ENCODE measurements at regions not wholly inside any gene's neighbourhood (a gene's known extent, or its start where the extent isn't known, plus 50 kb on each side); places are given as distances from the start of the nearest gene placed in this dataset.
"Not testable (repeated sequence)": the region's sequence is repeated elsewhere in the genome, so short reads cannot be mapped to it uniquely, and the experiment has no call there.

DNA sequence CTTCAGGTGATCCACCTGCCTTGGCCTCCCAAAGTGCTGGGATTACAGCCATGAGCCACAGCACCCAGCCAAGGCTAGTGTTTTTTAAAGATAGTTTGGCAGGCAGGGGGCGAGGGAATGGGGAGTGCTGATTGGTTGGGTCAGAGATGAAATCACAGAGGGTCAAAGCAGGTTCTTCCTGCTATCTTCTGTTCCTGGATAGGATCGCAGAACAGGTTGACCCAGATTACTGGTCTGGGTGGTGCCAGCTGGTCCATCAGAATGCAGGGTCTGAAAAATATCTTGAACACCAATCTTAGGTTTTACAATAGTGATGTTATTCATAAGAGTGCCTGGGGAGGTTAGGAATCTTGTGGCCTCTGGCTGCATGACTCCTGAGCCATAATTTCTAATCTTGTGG is 272.2 kb downstream of the CD83 start:
- DNase-seq (ENCODE audit: low read depth in 2 of 2), result not testable (repeated sequence)

DNA sequence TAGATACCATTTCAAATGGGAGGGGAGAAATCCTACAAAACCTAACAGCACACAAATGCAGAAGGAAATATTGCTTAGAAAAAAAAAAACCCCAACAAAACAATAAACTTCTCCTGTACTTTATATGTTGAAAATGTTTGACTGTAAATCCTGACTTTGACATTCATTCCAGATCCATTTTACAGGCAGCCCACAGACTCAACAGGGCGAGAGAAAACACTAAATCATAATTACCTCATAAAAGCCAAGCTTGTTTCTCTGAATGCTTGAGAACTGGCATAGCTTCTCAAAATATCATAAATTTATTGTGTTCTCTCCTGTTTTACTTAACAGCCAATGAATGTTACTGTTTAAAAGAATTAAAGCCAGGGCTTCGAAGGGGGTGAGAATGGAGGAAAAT is 273.2 kb downstream of the CD83 start:
- DNase-seq (ENCODE audit: low read depth in 2 of 2), result no peak

DNA sequence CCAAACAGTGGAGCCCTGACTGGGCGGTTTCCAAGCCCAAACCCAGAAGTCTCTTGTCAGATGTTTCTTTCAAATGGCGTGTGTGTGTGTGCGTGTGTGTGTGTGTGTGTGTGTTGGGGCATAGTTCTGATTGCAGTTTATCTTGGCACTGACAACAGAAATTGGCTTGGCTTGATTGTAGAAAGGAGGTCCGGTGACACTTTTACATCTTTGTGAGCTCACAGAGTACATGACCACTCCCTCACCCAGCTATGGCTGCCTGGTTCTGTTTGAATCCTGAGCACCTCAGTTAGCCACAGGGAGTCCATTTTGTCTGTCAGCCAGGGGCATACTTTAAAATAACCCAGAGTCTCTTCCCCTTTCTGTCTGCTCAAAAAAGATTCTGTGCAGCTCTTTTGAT is 276.3 kb downstream of the CD83 start:
- DNase-seq (ENCODE audit: low read depth in 2 of 2), result no peak

DNA sequence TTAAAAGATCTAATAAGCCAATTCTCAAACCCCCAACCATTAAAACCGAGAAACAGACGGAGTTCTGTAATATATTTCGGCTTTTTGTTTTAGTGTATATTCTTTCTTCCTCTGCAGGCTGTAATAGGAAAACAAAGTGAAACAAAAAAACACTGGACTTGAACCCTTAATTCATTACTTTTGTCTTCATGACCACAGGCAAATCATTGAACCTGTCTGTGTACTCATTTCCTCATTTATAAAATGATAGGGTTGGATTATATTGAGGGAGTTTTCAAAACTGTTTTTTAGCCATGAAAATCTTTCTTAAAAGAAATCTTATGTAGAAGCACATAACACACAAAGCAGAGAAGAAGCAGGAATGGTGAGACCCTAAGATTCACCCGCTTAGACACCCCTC is 278.8 kb downstream of the CD83 start:
- DNase-seq (ENCODE audit: low read depth in 2 of 2), result no peak

DNA sequence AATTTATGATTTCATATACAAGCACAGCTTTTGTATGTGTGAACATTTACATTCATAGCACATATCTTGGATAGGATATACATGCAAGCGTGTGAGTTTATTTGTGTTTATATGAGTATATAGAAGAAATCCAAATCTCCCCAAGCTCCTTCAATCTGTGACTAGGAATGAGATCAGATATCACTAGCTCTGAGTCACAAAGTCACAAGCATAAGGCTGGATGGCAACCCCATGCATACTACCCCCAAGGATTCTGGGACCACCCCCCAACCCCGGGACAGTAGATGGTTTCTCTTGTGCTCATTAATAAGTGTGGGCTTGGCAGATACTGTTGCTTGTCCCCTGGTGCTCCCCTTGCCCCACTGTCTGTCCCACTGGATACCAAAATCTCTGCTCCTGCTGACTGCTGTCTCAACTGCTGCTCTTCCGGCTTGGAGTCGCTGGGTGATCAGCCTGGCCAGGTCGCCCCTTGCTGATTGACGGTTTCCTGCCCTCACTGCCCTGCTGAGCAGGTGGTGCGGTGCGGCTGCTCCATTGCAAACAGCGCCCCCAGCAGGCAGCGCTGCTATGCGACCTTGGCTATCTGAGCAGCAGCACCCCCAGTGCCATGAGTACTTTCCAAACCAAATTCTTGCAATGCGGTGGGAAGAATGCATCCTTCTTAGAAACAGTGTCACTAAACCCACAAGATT is 279.4 kb downstream of the CD83 start:
- no peak for DNase-seq (ENCODE audit: low read depth in 2 of 2)

DNA sequence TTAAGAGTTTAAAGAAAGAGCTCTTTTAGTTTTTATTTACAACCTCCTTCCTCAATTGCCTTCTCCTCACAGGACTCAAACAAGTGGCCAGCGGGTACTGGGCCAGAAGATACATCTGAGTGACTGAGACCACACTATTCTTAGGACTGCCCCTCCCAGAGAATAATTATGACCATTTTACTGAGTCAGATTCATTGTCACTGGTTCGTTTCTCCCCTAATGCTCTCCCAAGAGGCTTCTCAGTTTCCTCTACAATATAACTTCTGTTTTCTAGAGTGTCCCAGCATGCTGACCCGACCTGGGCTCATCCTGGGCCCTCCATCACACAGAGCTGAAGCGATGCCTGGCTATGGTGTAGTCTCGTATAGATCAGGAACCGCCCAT is 279.9 kb downstream of the CD83 start:
- no peak for DNase-seq (ENCODE audit: low read depth in 2 of 2)

DNA sequence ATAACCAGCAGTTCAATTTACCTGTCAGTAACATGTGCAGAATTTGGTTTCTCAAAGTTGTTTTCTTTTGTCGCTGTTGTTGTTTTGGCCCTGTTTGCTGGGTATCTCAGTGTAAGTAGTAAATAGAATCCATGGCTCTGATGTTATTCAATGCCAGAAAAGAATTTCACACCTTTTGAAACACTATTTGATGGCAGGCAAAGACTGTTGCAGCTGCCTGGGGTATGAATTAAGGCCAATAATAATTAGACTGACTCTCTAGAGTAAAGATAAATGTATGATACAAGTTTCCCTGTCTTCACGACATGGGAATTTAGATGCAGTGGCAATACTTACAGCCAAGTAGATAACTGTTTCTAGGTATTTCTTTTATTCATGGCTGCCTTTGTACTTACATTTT is 281.4 kb downstream of the CD83 start:
- no peak for DNase-seq (ENCODE audit: low read depth in 2 of 2)

DNA sequence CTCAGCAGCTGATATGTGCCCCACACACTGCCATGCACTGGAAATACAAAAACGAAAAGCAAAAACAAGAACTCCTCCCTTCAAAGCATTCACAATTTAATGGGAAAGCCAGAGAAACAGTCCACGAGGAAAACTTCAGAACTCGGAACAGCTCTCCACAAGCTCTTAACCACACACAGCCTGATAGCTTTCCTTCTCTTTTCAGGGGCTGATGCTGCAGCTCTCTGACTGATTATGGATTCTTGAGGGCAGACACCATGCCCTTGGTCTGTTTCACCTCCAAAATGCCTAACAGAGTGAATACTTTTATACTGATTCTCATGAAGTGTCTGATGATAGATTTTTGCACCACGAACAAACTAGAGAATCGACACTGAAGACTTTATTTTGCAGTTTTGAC is 282.1 kb downstream of the CD83 start:
- DNase-seq (ENCODE audit: low read depth in 2 of 2), result no peak

DNA sequence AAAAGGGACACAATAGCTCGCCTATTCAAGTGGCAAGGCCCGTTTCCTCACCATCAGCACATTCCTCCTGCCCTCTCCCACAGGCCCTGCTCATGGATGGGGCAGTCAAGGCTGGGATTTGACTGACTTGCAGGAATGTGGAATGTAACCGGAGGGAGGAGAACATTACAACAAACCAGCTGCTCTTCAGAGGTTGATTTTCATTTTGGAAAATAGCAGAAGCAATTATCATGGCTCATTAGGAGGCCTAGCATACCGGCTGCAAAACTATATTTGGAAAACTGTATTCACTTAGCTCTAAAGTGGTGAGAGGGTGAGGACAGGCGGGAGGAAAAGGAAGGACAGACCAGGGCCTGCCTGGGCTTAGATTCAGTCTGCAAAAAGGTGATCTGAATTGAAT is 283.7 kb downstream of the CD83 start:
- no peak for DNase-seq (ENCODE audit: low read depth in 2 of 2)

DNA sequence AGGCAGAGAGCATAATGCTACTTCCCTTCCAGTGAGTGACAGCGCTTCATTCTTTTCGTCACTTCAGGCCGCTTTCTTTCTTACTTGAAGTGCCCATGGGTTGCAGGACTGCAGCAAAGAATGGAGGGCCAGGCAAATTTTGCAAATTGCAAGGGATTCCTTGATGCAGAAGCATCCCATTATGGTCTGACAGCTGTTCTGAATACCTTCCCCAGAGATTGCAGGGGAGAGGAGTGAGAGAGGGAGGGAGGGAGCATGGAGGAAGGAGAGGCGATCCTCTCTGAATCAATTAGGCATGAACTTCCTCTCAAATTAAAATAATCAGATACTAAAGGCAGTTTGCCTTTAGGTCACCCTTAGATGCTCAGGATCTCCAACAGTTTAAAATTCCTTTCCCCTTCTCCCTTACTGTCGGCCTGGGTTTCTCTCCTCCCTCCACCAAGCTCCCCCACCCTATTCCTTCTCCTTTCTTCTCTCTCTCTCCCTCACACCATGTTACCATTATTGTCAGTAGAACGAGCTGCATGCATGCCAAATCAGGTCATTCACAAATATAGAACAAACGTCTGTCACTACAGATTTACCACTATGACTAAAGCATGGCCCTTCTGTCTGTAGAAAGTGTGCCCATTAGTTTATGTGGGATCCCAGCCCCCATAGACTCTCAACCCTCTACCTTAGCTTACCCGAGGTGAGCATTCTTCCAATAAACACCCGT is 289.2 kb downstream of the CD83 start:
- DNase-seq (ENCODE audit: low read depth in 2 of 2), result no peak

DNA sequence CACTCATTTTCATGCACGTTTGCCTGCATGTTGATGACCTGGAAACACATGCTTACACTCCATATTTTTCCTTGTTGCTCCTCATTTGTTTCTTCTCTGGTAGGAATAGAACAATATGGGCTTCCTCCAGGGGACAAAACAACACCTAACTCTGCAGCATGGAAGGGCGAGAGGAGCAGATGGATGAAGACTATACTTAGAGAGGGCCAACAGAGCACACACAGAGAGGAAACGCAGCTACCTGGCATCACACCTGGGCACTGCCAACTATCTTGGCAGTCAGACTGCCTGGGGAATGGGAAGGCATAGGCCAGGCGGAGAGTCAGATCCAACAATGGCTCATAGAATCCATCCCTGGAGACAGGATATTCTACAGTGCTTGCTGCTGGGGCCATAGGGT is 290.9 kb downstream of the CD83 start:
- DNase-seq (ENCODE audit: low read depth in 2 of 2), result no peak

DNA sequence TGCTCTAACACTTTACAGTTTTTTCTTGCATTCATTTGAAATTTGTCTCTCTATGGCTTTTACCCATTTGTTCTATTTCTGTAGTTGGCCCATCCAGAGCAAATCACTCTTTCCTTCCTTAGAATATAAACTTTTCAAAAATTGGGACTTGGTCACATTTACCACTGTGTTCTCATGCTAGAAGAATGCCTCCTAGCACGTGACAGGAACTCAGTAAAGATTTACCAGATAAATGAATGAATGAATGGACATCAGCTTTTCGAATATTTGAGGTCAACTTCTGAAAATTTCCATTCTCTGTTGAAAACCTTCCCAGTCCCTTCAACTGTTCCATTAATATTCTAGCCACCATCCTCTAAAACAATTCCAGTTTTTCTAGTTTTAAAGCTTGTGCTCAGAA is 294.5 kb downstream of the CD83 start:
- DNase-seq (ENCODE audit: low read depth in 2 of 2), result no peak

DNA sequence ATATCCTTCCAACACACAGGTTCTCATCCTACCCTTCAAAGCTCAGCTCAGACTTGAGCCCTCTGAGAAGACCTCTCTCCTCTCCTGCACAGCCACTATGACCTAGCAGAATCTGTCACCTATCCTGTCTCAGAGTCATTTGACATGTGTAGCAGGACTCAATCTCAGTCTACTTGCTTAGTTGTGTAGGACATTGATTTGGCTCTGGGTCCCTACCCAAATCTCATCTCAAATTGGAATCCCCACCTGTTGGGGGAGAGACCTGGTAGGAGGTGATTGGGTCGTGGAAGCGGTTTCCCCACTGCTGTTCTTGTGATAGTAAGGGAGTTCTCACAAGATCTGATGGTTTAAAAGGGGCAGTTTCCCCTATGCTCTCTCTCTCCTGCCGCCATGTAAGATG is 297.9 kb downstream of the CD83 start:
- no peak for DNase-seq (ENCODE audit: low read depth in 2 of 2)

DNA sequence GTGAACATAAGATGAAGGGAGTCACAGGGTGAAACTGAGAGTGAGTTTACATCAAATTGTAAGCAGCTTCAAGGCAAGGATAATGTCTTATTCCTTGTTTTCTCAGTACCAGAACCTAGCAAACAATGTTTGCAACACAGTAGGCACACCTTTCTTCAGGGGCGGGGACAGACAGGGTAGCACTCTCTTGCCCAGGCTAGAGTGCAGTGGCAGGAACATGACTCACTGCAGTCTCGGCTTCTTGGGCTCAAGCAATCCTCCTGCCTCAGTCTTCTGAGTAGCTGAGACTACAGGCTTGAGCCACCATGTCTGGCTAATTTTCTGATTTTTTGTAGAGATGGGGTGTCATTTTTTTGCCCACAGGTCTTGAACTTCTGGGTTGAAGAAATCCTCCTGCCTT is 299.8 kb downstream of the CD83 start:
- DNase-seq (ENCODE audit: low read depth in 2 of 2), result no peak

DNA sequence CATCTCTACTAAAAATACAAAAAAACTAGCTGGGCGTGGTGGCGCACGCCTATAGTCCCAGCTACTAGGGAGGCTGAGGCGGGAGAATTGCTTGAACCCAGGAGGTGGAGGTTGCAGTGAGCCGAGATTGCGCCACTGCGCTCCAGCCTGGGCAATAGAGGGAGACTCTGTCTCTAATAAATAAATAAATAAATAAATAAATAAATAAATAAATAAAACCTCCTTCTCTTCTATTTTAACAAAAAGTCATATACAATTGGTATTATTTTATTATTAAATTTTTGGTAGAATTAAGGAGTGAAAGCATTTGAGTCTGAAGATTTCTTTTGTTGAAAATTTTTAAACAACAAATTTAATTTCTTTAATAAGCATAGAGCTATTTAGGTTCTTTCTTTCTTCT is 301.7 kb downstream of the CD83 start:
- DNase-seq (ENCODE audit: low read depth in 2 of 2), result not testable (repeated sequence)

DNA sequence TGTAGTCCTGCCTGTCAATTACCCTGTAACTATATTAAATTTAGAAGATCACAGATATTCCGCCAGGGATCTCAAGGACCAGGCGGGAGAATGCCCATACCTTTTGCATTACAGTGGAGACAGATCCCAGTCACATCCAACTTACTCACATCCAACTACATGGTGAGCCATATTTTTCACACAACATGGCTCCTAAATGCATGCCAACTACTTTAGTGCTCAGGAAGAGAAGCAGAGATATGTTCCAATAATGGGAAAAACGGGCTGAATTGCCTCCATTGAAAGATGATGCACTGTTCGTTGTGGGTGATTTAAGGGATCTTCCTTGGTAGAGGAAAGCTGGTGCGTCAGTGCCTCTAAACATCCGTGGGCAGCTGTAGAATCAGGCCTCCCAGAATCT is 304.5 kb downstream of the CD83 start:
- DNase-seq (ENCODE audit: low read depth in 2 of 2), result no peak

DNA sequence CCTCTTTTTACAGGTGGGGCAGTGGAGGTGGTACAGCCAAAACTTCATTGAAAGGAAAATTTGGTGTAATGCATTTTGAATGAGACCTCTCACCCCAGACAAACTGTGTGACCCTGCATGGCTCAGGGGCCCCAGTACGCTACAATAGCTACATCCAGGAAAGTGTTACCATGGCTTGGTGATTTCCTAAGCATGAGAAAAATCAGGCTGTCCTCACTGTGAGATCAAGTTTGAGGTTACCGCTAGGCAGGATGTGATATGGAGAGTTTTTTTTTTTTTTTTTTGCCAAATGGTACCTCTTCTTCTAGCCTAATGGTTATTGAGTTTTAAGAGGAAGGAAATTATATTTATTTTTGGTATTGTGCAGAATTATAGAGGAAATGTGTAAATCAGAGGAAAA is 305.3 kb downstream of the CD83 start:
- DNase-seq (ENCODE audit: low read depth in 2 of 2), result no peak

DNA sequence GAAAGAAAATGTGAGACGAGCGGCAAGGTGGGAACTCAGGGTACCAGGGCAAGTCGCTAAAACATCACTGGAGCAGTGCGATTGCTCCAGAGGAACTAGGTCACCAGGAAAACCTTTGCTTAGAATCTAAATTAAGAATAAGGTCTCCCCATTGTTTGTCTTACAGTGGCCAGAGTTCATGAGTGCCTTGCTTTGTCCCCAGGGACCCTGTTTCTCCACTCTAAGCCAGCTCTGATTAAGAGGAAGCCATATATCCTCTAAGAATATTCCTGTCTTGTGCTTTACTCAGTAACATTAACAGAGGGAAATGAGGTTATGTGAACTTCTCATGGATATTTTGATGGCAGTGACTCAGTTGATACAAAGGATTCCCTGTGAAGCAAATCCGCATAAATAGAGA is 305.8 kb downstream of the CD83 start:
- no peak for DNase-seq (ENCODE audit: low read depth in 2 of 2)

DNA sequence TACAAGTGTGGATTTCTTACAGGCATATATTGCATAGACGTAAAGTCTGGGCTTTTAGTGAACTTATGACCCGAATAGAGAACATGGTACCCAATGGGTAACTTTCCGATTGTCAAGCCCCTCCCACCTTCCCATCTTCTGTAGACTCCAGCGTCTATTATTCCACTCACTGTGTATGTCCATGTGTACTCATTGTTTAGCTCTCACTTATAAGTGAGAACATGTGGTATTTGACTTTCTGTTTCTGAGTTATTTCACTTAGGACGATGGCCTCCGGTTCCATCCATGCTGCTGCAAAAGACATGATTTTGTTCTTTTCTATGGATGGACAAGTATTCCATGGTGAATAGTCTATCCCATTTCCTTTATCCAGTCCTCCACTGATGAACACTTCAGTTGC is 306.4 kb downstream of the CD83 start:
- DNase-seq (ENCODE audit: low read depth in 2 of 2), result no peak

DNA sequence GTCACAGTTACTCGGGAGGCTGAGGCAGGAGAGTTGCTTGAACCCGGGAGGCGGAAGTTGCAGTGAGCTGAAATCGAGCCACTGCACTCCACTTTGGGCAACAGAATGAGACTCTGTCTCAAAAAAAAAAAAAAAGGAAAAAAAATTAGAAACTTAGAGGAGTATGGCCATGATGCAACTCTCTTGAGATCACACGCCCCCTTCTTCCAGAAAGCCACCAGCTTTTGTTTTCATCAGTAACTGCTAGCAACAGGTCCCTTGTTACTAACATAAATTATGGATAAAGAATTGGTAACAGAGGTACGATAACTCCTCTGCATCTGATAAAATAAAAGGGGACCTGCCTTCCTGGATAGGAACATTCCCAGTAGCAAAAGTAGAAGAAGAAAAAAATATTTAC is 308.2 kb downstream of the CD83 start:
- DNase-seq (ENCODE audit: low read depth in 2 of 2), result no peak

DNA sequence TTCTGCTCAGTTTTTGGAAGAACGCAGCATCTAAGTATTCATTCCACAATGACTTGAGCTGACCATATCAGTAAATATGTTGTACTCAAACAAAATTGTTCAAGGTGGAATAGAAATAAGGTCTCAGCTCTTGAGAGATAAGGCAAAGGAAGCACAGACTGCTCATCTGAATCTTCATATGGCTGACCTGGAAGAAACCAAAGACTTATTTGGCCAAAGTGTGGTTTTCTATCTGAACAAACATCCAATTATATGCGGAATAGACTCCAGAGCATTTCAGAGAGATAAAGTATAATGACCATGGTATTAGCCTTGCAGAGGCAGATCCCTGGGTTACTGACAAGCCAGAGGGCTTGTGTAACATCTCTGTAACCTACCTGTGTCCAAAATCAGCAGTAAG is 308.7 kb downstream of the CD83 start:
- no peak for DNase-seq (ENCODE audit: low read depth in 2 of 2)

DNA sequence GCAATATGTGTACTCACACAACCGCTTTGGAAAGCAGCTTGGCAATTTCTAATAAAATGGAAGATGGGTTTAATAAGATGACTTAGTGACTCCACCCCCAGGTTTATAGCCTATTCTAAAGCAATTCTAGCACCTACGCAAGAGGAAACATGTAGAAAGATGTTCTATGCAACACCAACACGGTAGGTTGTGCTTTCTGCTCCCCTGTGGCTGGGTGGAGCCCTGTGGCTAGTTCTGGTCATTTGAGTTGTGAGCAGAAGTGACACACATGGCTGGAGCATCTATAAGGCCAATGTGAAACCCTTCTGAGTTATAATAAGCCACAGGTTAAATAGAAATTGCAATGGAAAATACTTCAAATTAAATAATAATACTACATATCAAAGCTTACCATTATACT is 310.7 kb downstream of the CD83 start:
- no peak for DNase-seq (ENCODE audit: low read depth in 2 of 2)

DNA sequence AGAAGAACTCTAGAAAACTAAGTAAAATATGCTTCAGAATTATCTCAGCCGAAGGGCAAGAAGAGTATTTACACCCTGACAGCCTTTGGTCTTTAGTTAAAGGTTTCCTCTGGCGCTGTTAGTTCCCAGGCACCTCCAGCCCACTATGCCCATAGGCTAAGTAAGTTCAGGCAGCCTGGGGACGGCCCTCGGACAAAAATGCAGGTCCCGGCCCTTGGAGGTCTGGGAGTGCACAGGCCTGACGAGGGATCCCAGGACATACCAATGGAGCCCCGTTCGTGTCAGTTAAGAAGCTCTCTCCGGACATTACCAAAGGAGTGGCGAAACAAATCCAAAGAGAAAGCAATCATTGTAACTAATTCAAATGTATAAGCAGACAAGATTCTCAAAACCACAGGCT is 311.8 kb downstream of the CD83 start:
- DNase-seq (ENCODE audit: low read depth in 2 of 2), result no peak

DNA sequence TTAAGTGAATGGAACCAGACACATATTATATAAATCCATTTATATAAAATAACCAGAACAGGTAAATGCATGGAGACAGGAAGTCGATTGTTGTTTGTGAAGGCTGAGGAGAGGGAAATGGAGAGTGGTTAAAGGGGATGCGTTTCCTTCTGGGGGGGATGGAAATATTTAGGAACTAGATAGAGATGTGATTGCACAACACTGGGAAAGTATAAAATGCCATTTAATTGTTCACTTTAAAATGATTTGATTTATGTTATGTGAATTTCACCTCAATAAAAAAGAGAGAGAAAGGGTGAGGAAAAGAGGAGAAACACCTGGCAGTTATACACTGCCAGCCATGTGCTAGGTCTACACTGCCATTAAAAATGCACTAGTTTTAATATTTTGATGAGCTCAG is 312.6 kb downstream of the CD83 start:
- DNase-seq (ENCODE audit: low read depth in 2 of 2), result no peak

All from stimulated activated CD8-positive, alpha-beta memory T cell treated with anti-CD3 and anti-CD28 coated beads, Interleukin-2, amount 100 ng/mL, for 1 hour (primary cell).